ENCODE measurements at regions not wholly inside any gene's neighbourhood (a gene's known extent, or its start where the extent isn't known, plus 50 kb on each side); places are given as distances from the start of the nearest gene placed in this dataset.
A peak's percentile ranks its signal among the peaks of the same experiment; 100 is the strongest.

DNA sequence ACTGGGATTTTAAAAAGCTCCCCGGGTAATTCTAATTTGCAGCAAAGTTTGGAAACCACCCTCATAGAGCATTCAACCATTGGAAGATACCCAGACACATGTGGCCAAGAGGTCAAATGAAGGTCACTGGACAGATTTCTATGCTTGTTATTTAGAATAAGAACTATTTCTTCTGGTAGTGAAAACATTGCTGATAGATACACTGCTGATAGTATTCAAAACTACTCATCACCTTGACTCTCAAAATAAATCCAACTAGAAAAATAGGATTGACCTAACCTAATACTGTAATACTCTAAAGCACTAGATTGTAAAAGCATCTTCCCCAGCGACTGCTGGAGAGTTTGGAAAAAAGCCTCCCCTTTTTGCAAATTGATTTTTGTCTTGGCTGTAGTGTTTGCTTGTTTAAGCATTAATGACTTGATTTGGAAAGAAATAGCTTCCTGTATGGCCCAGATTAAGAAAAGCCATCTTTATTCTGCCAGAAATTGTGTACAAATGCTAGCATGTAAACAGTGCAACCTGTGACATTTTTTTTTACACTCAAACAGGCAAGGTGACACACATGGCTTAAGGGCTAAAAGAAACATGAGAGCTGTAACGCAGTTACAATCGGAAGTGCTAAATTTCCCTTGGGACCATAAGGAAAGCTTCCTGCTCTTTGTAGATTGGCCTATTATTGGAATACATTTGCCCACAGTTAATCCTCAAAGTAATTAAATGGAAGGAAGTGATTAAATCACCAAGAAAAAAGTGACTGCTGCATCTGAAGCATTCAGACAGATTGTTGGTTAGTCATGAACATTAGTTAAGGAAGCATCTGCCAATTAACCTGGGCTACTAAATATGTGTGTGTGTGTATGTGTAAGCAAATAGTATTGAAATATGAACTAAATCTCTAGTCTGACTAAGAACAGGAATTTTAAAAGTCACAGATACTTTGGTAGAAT is 356.5 kb upstream of the ATP2B1 start:
- FAIRE-seq (peak; percentile 30), DNase-seq (ENCODE audit: insufficient read length, low spot score) (no peak)
- TF ChIP-seq POLR2A (IDR thresholded peaks at IDR 0.05; ENCODE audit: low read depth, low read length): no peak

DNA sequence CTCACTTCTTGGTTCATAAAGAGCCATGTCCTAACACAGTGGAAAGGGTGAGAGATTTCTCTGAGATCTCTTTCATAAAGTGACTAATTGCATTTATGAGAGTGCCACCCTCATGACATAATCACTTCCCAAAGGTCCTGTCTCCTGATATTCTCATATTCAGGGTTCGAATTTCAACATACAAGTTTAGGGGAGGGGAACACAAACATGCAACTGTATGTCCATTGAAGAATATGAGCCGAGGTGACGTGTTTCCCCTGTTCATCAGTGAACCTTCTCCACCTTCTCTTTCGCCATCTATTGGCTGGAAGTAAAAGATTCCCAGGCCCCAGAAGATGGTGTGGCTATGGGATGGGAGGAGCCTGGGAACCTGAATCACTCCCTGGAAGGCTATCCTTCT is 354.2 kb upstream of the ATP2B1 start:
- DNase-seq (ENCODE audit: insufficient read length, low spot score) (no peak), FAIRE-seq (no peak)
- no peak for TF ChIP-seq POLR2A (IDR thresholded peaks at IDR 0.05; ENCODE audit: low read depth, low read length)

DNA sequence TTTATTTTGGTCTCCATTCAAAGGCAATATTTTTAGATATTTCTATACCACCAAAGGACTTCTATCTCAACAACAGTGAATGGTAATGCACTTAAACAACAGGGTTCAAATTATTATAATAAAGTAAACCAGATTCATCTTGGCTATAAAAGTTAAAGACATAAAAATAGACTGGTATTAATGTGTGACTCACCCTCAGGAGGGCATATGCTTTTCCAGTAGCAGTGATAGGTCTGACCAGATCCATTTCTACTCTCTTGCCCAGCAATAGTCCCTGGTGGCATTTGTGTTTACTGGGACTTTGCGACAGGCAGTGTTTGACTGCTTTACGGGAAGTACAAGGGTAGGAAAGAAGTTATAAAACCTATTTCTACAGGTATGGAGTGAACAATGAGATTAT is 353.2 kb upstream of the ATP2B1 start:
- TF ChIP-seq POLR2A (IDR thresholded peaks at IDR 0.05; ENCODE audit: low read depth, low read length): no peak
- DNase-seq (ENCODE audit: insufficient read length, low spot score) (no peak), FAIRE-seq (no peak)

DNA sequence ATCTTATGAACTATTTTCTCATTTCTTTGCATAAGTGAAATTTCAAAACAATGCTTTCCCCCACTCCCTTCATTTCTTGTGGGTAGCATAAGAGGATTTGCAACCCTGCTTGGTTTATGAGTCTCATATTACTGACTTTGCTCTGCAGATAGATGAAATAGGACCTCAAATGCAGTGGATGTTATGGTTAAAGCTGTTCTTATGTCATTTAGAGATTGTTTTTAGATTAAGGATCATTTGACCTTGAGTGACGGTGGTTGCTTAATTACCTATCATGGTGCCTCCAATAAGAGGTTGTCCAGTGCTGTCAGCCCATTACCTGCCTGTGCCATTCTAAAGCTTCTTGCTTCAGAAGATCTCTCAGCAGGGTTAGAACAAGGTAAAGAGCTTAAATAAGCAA is 351.4 kb upstream of the ATP2B1 start:
- no peak for TF ChIP-seq POLR2A (IDR thresholded peaks at IDR 0.05; ENCODE audit: low read depth, low read length)
- DNase-seq (ENCODE audit: insufficient read length, low spot score) (no peak), FAIRE-seq (no peak)

DNA sequence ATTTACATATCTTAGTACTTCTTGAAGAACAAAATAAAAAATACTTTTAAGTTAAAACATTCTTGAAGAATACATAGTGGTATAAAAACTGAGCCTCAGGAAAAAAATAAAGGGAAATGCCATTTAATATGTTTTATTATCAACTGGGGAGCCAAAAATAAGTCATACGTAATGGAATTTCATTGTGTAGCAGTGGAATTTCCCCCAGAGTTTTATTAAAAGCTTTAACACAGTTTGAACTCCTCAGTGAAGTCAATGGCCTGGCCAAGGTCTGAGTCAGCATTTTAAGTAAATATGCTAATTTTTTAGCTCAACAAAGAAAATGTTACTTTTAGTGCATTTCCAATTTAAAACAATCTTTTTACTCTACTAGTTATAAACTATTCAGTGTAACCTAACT is 350.1 kb upstream of the ATP2B1 start:
- FAIRE-seq: peak; percentile 6
- TF ChIP-seq POLR2A (IDR thresholded peaks at IDR 0.05; ENCODE audit: low read depth, low read length): no peak
- DNase-seq (ENCODE audit: insufficient read length, low spot score): peak; percentile 12

DNA sequence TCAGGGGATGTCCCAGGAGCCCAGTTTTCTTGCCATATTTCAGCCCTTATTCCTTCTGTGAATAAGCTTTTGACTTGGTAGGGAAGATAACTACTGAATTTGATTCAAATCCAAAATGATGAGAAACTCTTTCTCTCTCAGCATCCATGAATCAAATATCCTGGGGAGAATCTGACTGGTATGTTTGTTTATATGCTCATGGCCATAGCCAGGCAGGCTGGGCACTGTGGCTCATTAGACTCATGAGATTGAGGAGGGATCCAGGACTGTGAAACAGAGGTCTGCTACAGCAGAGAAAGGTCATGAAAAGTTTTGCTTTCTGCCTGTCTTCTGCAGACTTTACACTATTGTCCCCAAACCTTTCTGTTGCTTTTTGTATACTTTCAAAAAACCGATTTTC is 346.4 kb upstream of the ATP2B1 start:
- FAIRE-seq (no peak), DNase-seq (ENCODE audit: insufficient read length, low spot score) (no peak)
- TF ChIP-seq POLR2A (IDR thresholded peaks at IDR 0.05; ENCODE audit: low read depth, low read length): no peak

DNA sequence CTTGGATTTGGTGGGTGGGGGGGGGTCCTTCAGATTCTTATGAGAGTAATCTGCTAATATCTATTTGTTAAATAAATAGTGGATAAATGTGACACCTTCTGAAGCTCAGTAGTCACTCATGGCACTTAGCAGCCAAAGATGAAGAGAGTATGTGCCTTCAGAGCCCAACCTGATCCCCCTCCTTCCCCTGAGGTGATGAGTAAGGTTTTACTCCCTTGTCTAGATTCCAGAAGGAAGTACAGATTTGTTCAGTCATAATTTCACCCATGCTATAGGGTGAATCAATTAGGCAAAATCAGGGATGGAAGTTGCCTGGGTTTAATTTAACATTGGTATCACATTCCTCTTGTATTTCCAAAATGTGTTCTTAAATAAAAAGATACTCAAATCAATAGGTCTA is 340.3 kb upstream of the ATP2B1 start:
- FAIRE-seq: no peak

DNA sequence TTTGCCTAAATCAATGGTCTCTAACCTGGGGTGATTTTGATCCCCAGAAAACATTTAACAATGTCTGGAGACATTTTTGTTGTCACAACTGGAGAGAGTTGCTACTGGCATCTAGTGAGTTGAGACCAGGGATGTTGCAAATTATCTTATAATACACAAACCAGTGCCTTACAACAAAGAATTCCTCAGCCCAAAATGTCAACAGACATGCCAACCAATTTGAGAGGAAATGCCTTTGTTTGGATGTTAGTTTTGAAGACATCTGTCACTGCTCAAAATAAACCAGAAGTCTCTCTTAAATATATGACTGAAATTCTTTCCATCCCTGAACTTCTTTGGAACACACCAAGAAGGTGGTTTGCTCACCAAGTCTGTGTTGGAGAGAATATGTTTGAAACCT is 336.9 kb upstream of the ATP2B1 start:
- DNase-seq (ENCODE audit: insufficient read length, low spot score): no peak
- FAIRE-seq: no peak
- TF ChIP-seq POLR2A (IDR thresholded peaks at IDR 0.05; ENCODE audit: low read depth, low read length): no peak

More for the DNA sequence above, 340.3 kb upstream of the ATP2B1 start:
- DNase-seq (ENCODE audit: insufficient read length, low spot score): no peak
- TF ChIP-seq POLR2A (IDR thresholded peaks at IDR 0.05; ENCODE audit: low read depth, low read length): no peak

DNA sequence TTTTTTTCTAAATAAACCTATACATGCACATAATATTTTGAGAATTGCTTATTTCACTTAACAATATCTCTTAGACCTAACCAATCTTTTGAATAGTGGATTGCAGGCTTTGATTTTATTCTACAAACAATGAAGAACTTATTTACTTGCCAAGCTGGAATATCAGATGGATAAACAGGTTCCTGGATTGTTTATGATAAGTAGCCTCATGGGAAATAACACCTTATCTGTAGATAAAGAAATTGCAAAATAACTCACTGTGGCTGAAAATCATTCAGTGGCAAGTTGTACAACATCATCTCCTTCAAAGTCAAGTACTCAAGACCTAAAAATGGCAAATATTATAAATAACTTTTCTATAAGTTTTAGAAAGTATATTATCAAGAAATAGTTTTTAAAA is 335.4 kb upstream of the ATP2B1 start:
- TF ChIP-seq POLR2A (IDR thresholded peaks at IDR 0.05; ENCODE audit: low read depth, low read length): no peak
- DNase-seq (ENCODE audit: insufficient read length, low spot score) (no peak), FAIRE-seq (no peak)

DNA sequence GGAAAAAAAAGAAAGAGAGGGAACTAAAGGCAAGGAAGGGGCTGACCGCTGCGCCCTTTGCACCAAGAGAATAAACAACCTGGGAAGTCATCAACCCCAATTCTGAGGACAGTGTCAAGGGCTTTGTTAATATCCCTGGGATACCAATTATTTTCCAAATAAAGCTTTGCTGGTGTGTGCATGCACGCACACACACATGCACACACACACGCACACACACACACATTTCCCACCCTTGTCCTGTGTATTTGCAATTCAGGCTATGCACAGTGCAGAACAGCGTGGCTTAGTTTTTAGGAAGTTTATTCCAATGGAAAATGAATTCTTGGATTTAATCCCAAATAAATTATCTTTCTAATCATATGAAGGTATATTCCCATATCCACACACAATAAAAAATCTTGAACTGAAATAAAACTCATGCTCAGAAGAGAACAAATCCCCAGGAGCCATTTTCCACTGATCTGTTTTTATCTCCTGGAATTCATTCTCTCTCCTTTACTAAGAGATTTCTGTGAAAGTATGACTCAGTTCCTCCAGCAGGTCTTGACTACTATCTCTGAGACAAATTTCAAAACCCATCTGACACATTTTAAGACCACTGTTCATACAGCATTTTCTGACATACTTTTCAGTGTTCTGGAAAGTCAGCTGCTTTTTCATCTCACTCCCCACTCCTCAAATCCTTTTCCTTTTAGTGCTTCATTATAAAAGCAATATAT is 334.4 kb upstream of the ATP2B1 start:
- DNase-seq (ENCODE audit: insufficient read length, low spot score): no peak
- FAIRE-seq: no peak
- TF ChIP-seq POLR2A (IDR thresholded peaks at IDR 0.05; ENCODE audit: low read depth, low read length): no peak

DNA sequence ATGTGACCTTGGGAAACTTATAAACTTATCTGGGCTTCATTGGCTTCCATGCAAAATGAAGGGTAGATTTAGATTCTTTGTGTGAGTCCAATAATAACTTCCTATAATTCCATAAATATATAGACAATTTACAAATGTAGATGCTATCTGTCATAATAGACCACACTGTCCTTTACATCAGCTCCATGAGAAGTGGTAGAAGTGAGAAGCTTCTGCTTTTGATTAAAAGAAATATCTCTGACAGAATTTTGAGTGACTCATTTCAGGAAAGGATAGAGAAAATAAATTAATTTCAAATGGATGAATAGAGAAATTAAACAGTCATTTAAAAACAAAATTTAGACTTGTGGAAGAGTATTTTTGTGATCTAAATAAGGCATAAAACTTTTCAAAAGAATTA is 329.7 kb upstream of the ATP2B1 start:
- no peak for TF ChIP-seq POLR2A (IDR thresholded peaks at IDR 0.05; ENCODE audit: low read depth, low read length)
- DNase-seq (ENCODE audit: insufficient read length, low spot score) (no peak), FAIRE-seq (no peak)

DNA sequence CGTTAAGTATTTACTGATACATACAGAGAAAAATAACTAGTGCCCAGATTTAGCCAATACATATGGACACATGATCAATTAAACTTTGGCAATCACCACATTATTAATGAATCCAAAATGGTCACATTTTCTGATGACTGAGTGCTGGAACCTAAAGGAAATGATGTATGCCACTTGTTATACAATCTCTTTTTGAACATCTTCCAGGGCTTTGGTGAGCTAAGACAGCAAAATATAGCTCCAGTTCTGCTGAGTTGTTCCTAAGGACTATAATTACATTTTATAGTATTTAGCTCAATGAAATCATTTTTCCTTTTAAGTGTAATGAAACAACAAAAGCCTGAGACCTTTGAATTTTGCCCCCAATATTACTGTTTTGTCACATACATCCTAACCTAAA is 329.1 kb upstream of the ATP2B1 start:
- DNase-seq (ENCODE audit: insufficient read length, low spot score): no peak
- no peak for TF ChIP-seq POLR2A (IDR thresholded peaks at IDR 0.05; ENCODE audit: low read depth, low read length)
- FAIRE-seq: no peak

DNA sequence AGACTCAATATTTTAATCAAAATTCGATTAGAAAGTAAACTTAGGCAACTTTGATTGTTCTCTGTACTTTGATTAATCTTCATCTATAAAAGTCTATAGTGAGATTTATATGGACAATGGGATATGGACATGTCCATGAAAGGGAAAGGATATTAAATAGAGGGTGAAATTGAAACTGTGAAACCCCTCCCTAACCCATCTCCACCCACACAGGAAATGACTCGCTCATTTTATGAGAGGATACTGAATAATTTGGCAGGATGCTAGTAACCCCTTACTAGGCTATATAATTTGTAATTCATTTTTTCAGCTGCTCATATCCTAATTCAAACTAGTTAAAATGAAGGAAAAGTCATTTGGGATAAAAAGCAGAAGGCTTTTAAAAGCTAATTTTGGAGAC is 328.0 kb upstream of the ATP2B1 start:
- DNase-seq (ENCODE audit: insufficient read length, low spot score) (peak; percentile 11), FAIRE-seq (peak; percentile 87)
- TF ChIP-seq POLR2A (IDR thresholded peaks at IDR 0.05; ENCODE audit: low read depth, low read length): no peak

DNA sequence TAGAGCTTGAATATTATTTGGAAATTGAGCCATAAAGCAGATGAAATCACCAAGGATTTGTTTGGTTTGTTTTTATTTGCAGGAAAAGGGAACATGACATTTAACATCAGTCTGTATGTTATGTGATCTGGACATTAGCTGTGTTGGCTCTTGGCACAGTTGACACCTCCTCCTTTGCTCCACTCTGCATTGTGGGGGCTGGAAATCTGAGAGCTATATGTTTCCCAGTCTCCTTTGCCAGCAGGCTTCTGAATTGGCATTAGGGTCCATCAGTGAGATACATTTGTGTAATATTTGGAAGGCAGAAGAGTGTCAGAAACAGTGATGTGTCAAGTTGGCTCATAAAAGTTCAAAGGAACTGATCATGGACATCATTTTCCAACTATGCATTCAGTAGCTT is 322.1 kb upstream of the ATP2B1 start:
- no peak for DNase-seq (ENCODE audit: insufficient read length, low spot score)
- TF ChIP-seq POLR2A (IDR thresholded peaks at IDR 0.05; ENCODE audit: low read depth, low read length): no peak
- no peak for FAIRE-seq

DNA sequence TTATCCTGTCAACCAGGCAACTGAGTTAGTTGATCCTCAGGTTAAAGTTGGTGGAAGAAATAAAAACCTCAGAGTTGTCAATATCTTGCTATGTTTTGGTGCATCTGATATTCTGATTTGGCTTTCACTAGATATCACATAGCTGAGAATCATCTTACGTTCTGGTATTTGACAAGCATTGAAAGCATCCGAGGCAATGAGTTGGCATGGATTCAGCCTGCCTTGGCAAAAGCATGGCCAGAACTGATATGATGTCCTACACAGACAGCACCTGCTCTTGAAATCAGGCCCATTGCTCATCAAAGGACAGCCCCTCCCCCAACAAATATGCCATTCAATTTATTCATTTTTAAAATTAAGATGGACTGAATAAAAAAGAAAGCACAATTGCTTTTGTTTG is 320.7 kb upstream of the ATP2B1 start:
- TF ChIP-seq POLR2A (IDR thresholded peaks at IDR 0.05; ENCODE audit: low read depth, low read length): no peak
- FAIRE-seq (no peak), DNase-seq (ENCODE audit: insufficient read length, low spot score) (no peak)
